GM19468 (cell line): ENCODE measurements at regions not wholly inside any gene's neighbourhood (a gene's known extent, or its start where the extent isn't known, plus 50 kb on each side); places are given as distances from the start of the nearest gene placed in this dataset.
"Not testable (repeated sequence)": the region's sequence is repeated elsewhere in the genome, so short reads cannot be mapped to it uniquely, and the experiment has no call there.

Source experiments
- ATAC-seq: cut with Tn5 transposase; IDR thresholded peaks from one replicate; pipeline ENCODE4 v1.9.1; 2021; ENCODE audit warnings: mild to moderate bottlenecking, moderate library complexity, moderate number of reproducible peaks; ENCODE audit not compliant: unreplicated experiment; ENCODE audit errors: extremely low read depth

GRCh38 chr2:133624551-133624950 is 56.3 kb upstream of the NCKAP5 start:
- ATAC-seq, result no peak

GRCh38 chr2:133627741-133628140 is 59.5 kb upstream of the NCKAP5 start:
- ATAC-seq, result no peak

- ATAC-seq, result no peak
These were observed 65.0 kb upstream of the NCKAP5 start for GRCh38 chr2:133633309-133633708.

- ATAC-seq, result no peak
These were observed 65.7 kb upstream of the NCKAP5 start for GRCh38 chr2:133633881-133634409.

GRCh38 chr2:133635131-133635530 is 66.9 kb upstream of the NCKAP5 start:
- ATAC-seq, result no peak

GRCh38 chr2:133636287-133636686 is 68.0 kb upstream of the NCKAP5 start:
- no peak for ATAC-seq

GRCh38 chr2:133640103-133640502 is 71.8 kb upstream of the NCKAP5 start:
- no peak for ATAC-seq

- no peak for ATAC-seq
These were observed 73.2 kb upstream of the NCKAP5 start for GRCh38 chr2:133641497-133641896.

- no peak for ATAC-seq
These were observed 73.9 kb upstream of the NCKAP5 start for GRCh38 chr2:133641942-133642725.

GRCh38 chr2:133642791-133643191 is 74.5 kb upstream of the NCKAP5 start:
- ATAC-seq, result no peak

- ATAC-seq, result no peak
These were observed 75.6 kb upstream of the NCKAP5 start for GRCh38 chr2:133643863-133644262.

GRCh38 chr2:133644846-133645245 is 76.6 kb upstream of the NCKAP5 start:
- no peak for ATAC-seq

- ATAC-seq, result not testable (repeated sequence)
These were observed 79.1 kb upstream of the NCKAP5 start for GRCh38 chr2:133647386-133647785.

- no peak for ATAC-seq
These were observed 83.6 kb upstream of the NCKAP5 start for GRCh38 chr2:133651861-133652260.

GRCh38 chr2:133652398-133652797 is 84.1 kb upstream of the NCKAP5 start:
- no peak for ATAC-seq

GRCh38 chr2:133653056-133653455 is 84.8 kb upstream of the NCKAP5 start:
- no peak for ATAC-seq

GRCh38 chr2:133654949-133655348 is 86.7 kb upstream of the NCKAP5 start:
- ATAC-seq, result no peak

- no peak for ATAC-seq
These were observed 87.3 kb upstream of the NCKAP5 start for GRCh38 chr2:133655610-133656009.

- no peak for ATAC-seq
These were observed 89.3 kb upstream of the NCKAP5 start for GRCh38 chr2:133657591-133657990.

GRCh38 chr2:133658020-133658903 is 90.0 kb upstream of the NCKAP5 start:
- ATAC-seq, result no peak

GRCh38 chr2:133660510-133660909 is 92.2 kb upstream of the NCKAP5 start:
- ATAC-seq, result no peak
